Neutrophil (primary cell): ENCODE measurements at regions not wholly inside any gene's neighbourhood (a gene's known extent, or its start where the extent isn't known, plus 50 kb on each side); places are given as distances from the start of the nearest gene placed in this dataset.

Experiments
- H3K27ac ChIP-seq: fragments of 200-600 bp; sonication (generic); 2 replicates; pipeline ENCODE4 v1.5.1; 2016; ENCODE audit warnings: mild to moderate bottlenecking, moderate library complexity
- H3K27me3 ChIP-seq: fragments of 200-600 bp; sonication (generic); 2 replicates; pipeline ENCODE4 v1.6.0; 2016; ENCODE audit warnings: mild to moderate bottlenecking
- H3K36me3 ChIP-seq: fragments of 200-600 bp; sonication (generic); 2 replicates; pipeline ENCODE4 v1.5.1; 2017
- H3K4me1 ChIP-seq, 2 experiments: fragments of 200-600 bp in 1 of 2; sonication (generic) in 1 of 2; 1 replicate in 1 of 2; 2 replicates in 1 of 2; pipeline versions ENCODE4 v1.5.1 to v1.6.1; 2013 to 2016; ENCODE audit warnings: low read depth in 1 of 2, low read length in 1 of 2, mild to moderate bottlenecking in 1 of 2, moderate library complexity in 1 of 2; ENCODE audit not compliant: control insufficient read depth in 1 of 2, insufficient read depth in 1 of 2
- H3K4me3 ChIP-seq, 2 experiments: fragments of 200-600 bp in 1 of 2; sonication (generic) in 1 of 2; 1 replicate in 1 of 2; 2 replicates in 1 of 2; pipeline ENCODE4 v1.5.1; 2013 to 2016; ENCODE audit warnings: low read depth in 1 of 2, low read length in 1 of 2, mild to moderate bottlenecking in 1 of 2, moderate library complexity in 1 of 2
- H3K9me3 ChIP-seq: fragments of 200-600 bp; sonication (generic); 2 replicates; pipeline ENCODE4 v1.5.1; 2016
- TF ChIP-seq, protein P1 (sequence below): fragments of 200-600 bp; sonication (generic); IDR thresholded peaks from 2 replicates; pipeline ENCODE4 v1.5.1; 2016; ENCODE audit warnings: antibody characterized with exemption

DNA sequence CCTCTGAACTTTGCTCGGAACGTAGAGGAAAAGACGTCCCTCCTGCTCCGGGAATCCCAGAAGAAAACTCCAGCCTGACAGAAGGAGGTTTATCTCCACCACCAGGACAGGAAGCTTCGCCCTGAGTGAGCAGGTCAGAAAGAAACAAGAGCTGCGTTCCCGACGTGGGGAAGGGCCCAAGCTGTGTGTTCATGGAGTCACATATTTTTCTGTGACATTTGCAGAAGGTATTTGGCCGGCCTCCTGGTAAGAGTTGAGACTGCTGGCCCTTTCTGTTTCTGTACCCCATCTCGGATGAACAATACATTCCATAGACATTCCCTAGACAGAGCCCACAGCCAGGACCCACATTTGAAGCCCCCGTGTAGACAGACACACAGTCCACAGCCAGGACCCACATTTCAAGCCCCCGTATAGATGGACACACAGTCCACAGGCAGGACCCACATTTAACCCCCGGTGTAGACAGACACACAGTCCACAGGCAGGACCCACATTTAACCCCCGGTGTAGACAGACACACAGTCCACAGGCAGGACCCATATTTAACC is 230.8 kb downstream of the SHOX start:
- Histone ChIP-seq H3K9me3 (no peaks in the 10 kb centered on the region), H3K27ac (no peak overlapping the region), H3K27me3 (peaks cover 5% of the 10 kb centered on the region), H3K4me1 (no peaks in the 10 kb centered on the region), H3K4me3 (no peak overlapping the region), H3K36me3 (no peaks in the 10 kb centered on the region)
- TF ChIP-seq, protein P1, sequence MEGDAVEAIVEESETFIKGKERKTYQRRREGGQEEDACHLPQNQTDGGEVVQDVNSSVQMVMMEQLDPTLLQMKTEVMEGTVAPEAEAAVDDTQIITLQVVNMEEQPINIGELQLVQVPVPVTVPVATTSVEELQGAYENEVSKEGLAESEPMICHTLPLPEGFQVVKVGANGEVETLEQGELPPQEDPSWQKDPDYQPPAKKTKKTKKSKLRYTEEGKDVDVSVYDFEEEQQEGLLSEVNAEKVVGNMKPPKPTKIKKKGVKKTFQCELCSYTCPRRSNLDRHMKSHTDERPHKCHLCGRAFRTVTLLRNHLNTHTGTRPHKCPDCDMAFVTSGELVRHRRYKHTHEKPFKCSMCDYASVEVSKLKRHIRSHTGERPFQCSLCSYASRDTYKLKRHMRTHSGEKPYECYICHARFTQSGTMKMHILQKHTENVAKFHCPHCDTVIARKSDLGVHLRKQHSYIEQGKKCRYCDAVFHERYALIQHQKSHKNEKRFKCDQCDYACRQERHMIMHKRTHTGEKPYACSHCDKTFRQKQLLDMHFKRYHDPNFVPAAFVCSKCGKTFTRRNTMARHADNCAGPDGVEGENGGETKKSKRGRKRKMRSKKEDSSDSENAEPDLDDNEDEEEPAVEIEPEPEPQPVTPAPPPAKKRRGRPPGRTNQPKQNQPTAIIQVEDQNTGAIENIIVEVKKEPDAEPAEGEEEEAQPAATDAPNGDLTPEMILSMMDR = no peak

DNA sequence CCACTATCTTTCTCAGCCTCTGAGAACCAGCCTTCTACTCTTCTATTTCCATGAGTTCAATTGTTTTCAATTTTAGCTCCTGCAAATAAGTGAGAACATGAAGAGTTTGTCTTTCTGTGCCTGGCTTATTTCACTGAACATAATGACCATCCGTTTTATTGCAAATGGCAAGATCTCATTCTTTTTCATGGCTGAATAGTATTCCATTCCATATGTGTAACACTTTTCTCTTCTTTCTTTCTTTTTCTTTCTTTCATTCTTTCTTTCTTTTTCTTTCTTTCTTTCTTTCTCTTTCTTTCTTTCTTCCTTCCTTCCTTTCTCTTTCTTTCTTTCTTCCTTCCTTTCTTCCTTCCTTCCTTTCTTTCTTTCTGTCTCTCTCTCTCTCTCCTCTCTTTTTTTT is 228.7 kb downstream of the SHOX start:
- Histone ChIP-seq H3K27ac (no peak overlapping the region), H3K9me3 (no peaks in the 10 kb centered on the region), H3K27me3 (no peaks in the 10 kb centered on the region), H3K36me3 (no peaks in the 10 kb centered on the region), H3K4me3 (no peak overlapping the region), H3K4me1 (no peaks in the 10 kb centered on the region)
- TF ChIP-seq, protein P1 = no peak

DNA sequence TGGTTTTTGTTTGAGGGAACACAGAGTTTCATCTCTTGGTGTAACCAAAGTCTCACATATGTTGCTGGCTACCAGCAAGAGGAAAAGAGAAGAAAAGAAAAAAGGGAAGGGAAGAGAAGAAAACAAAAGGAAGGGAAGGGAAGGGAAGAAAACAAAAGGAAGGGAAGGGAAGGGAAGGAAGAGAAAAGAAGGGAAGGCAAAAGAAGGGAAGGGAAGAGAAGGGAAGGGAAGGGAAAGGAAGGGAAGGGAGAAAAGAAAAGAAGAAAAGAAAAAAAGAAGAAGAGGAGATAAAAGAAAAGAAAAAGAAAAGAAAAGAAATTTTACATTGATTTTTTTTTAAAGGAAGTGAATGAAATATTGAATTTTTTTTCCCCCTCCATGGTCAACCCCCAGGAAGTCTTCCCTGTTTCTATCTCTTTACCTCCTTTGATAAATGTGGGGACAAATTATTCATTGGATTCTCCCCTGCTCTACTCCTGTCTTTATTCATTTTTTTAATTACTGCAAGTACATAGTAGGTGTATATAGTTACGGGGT is 228.0 kb downstream of the SHOX start:
- H3K27me3 ChIP-seq = no peaks in the 10 kb centered on the region
- H3K9me3 ChIP-seq = no peaks in the 10 kb centered on the region
- TF ChIP-seq, protein P1 = no peak
- no peak overlapping the region for H3K4me3 ChIP-seq
- no peaks in the 10 kb centered on the region for H3K4me1 ChIP-seq
- no peaks in the 10 kb centered on the region for H3K36me3 ChIP-seq
- H3K27ac ChIP-seq = no peak overlapping the region

DNA sequence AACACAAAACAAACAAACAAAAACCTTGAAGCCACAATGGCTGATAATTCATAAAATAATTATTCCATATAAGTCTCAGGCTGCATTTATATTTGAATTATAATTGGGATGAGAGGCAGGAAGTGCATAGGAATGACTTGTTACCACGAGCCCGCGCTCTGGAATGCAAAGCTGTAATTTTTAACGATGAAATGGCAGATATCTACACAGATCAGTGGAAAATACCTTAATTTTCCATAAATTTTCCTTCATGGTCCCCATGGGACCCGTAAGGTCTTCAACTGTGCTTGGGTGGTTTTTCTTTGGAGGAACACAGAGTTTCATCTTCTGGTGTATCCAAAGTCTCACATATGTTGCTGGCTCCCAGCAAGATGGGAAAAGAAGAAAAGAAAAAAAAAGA is 226.8 kb downstream of the SHOX start:
- TF ChIP-seq, protein P1 = no peak
- no peaks in the 10 kb centered on the region for H3K9me3 ChIP-seq
- no peaks in the 10 kb centered on the region for H3K36me3 ChIP-seq
- no peaks in the 10 kb centered on the region for H3K4me1 ChIP-seq
- H3K4me3 ChIP-seq = no peak overlapping the region
- no peak overlapping the region for H3K27ac ChIP-seq
- no peaks in the 10 kb centered on the region for H3K27me3 ChIP-seq

DNA sequence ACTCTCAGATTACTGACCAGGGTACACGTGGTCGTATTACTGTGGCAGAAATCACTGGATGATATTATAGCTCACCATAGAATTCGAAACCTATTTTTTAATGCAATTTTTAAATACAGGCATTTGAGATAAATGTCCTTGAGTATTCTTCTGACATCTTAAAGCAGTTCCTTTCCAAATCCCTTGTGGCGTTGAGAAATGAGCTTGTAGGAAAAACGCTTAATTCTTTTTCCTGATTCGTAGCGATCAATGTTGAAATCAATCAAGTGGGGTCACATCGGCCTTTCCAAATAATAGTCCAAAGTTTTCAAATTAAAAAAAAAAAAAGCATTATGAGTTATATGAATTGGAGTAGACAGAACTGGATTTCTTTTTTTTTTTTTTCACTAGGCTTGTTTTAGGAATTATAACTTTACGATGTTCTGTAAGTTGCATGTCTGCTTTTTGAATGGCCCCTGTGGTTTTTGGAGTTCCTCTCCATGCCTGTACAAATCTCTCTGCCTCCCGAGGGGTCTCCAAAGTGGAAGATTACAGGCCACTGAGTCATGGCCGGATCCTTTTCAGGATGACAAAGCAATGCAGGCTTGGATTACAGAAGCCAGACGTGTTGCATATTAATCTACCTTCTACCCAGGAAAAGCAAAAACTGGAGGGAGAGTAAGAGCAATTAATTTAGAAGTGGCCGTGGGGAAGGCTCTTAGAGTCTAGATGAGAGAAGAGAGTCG is 226.1 kb downstream of the SHOX start:
- Histone ChIP-seq H3K4me3 (no peak overlapping the region), H3K36me3 (no peaks in the 10 kb centered on the region), H3K27me3 (peaks cover 2% of the 10 kb centered on the region), H3K9me3 (no peaks in the 10 kb centered on the region), H3K4me1 (no peaks in the 10 kb centered on the region), H3K27ac (no peak overlapping the region)
- TF ChIP-seq, protein P1 = no peak
